SK-N-SH (cell line): ENCODE measurements at regions not wholly inside any gene's neighbourhood (a gene's known extent, or its start where the extent isn't known, plus 50 kb on each side); places are given as distances from the start of the nearest gene placed in this dataset.

Source experiments
- CTCF ChIA-PET: fragments of 300-600, 350-600 bp; formaldehyde crosslinking; extraction: SDS; loops from one replicate; lab custom pipeline; 2021; lab: Yijun Ruan, JAX
- POLR2A ChIA-PET: fragments of 350-600 bp; sonication (Branson Sonifier 250); formaldehyde crosslinking; extraction: SDS; loops from one replicate; lab custom pipeline; 2020; ENCODE audit warnings: antibody characterized with exemption, inconsistent platforms; lab: Yijun Ruan, JAX
- DNase-seq: peaks from one replicate; pipeline ENCODE4 v3.0.0; 2012
- H2AFZ ChIP-seq: fragments of 200-600 bp; sonication (generic); 2 replicates; pipeline ENCODE4 v1.8.1; 2016; ENCODE audit warnings: antibody characterized with exemption, mild to moderate bottlenecking, low read depth
- H3F3A ChIP-seq: fragments of 200-600 bp; sonication (generic); replicated peaks from 2 replicates; pipeline ENCODE3; 2016; ENCODE audit warnings: antibody characterized with exemption, mild to moderate bottlenecking; ENCODE audit not compliant: insufficient read depth
- H3K27ac ChIP-seq, 2 experiments: fragments of 200-500 bp in 1 of 2; fragments of 200-600 bp in 1 of 2; sonication (Bioruptor generic) in 1 of 2; sonication (generic), shearing (Covaris generic) in 1 of 2; 2 replicates each; pipeline versions ENCODE4 v1.5.1 to v1.6.1; 2014 to 2016; ENCODE audit warnings: low read depth in 2 of 2, inconsistent platforms in 1 of 2, low read length in 1 of 2, mild to moderate bottlenecking in 1 of 2, mixed read lengths in 1 of 2
- H3K27me3 ChIP-seq: fragments of 200-600 bp; sonication (generic), shearing (Covaris generic); 2 replicates; pipeline ENCODE4 v1.6.1; 2016; ENCODE audit warnings: mixed run types; ENCODE audit not compliant: insufficient read depth
- H3K36me3 ChIP-seq, 2 experiments: fragments of 200-500 bp in 1 of 2; fragments of 200-600 bp in 1 of 2; sonication (Bioruptor generic) in 1 of 2; sonication (generic) in 1 of 2; replicated peaks in 1 of 2; 2 replicates each; pipeline versions ENCODE3 to v1.5.1; 2014 to 2016; ENCODE audit warnings: low read length in 1 of 2, mild to moderate bottlenecking in 1 of 2; ENCODE audit not compliant: insufficient read depth in 2 of 2, control insufficient read depth in 1 of 2
- H3K4me1 ChIP-seq, 2 experiments: fragments of 200-500 bp in 1 of 2; fragments of 200-600 bp in 1 of 2; sonication (Bioruptor generic) in 1 of 2; sonication (generic), shearing (Covaris generic) in 1 of 2; 2 replicates each; pipeline versions ENCODE4 v1.5.1 to v1.6.1; 2014 to 2016; ENCODE audit warnings: low read depth in 1 of 2, low read length in 1 of 2, mixed run types in 1 of 2; ENCODE audit not compliant: insufficient read depth in 2 of 2, control insufficient read depth in 1 of 2
- H3K4me2 ChIP-seq: fragments of 200-600 bp; sonication (generic), shearing (Covaris generic); 2 replicates; pipeline ENCODE4 v1.6.1; 2017; ENCODE audit warnings: mixed run types
- H3K4me3 ChIP-seq, 2 experiments: fragments of 200-500 bp in 1 of 2; fragments of 200-600 bp in 1 of 2; sonication (Bioruptor generic) in 1 of 2; sonication (generic), shearing (Covaris generic) in 1 of 2; 2 replicates each; pipeline versions ENCODE4 v1.5.1 to v1.8.1; 2014 to 2016; ENCODE audit warnings: low read depth in 2 of 2, inconsistent platforms in 1 of 2, low read length in 1 of 2, mild to moderate bottlenecking in 1 of 2, mixed read lengths in 1 of 2, moderate library complexity in 1 of 2
- H3K79me2 ChIP-seq: fragments of 200-600 bp; sonication (generic); 2 replicates; pipeline ENCODE4 v1.8.1; 2017; ENCODE audit warnings: mild to moderate bottlenecking; ENCODE audit not compliant: insufficient read depth
- H3K9ac ChIP-seq: fragments of 200-600 bp; sonication (generic); 2 replicates; pipeline ENCODE4 v1.6.1; 2017; ENCODE audit warnings: mixed run types
- H3K9me2 ChIP-seq: fragments of 200-600 bp; sonication (generic); 2 replicates; pipeline ENCODE4 v1.6.1; 2017; ENCODE audit warnings: mixed run types
- H3K9me3 ChIP-seq: fragments of 200-600 bp; sonication (generic); 2 replicates; pipeline ENCODE4 v1.6.1; 2017; ENCODE audit warnings: mixed run types, mild to moderate bottlenecking, moderate library complexity
- H4K20me1 ChIP-seq: fragments of 200-600 bp; sonication (generic); 2 replicates; pipeline ENCODE4 v1.6.1; 2017; ENCODE audit warnings: mild to moderate bottlenecking, mixed run types; ENCODE audit not compliant: insufficient read depth
- CTCF ChIP-seq: fragments of 200-600 bp; sonication (generic); IDR thresholded peaks from 2 replicates; pipeline ENCODE4 v1.6.1; 2017; ENCODE audit warnings: antibody characterized with exemption, mild to moderate bottlenecking, moderate library complexity
- EP300 ChIP-seq, 2 experiments: IDR thresholded peaks; 2 replicates each; pipeline versions ENCODE4 v1.4.0 to v1.6.1; 2012; ENCODE audit warnings: borderline replicate concordance in 1 of 2, low read depth in 1 of 2, low read length in 1 of 2
- FOSL2 ChIP-seq: IDR thresholded peaks from 2 replicates; pipeline ENCODE4 v1.4.0; 2012; ENCODE audit warnings: low read depth, mild to moderate bottlenecking, moderate library complexity, borderline replicate concordance
- GABPA ChIP-seq: IDR thresholded peaks from 2 replicates; pipeline ENCODE4 v1.4.0; 2012; ENCODE audit warnings: low read depth, mild to moderate bottlenecking
- JUND ChIP-seq: IDR thresholded peaks from 2 replicates; pipeline ENCODE4 v1.4.0; 2012
- MEF2A ChIP-seq: IDR thresholded peaks from 2 replicates; pipeline ENCODE4 v1.4.0; 2012; ENCODE audit warnings: low read depth, borderline replicate concordance
- NFIC ChIP-seq: IDR thresholded peaks from 2 replicates; pipeline ENCODE4 v1.4.0; 2012; ENCODE audit warnings: borderline replicate concordance
- POLR2AphosphoS5 ChIP-seq: IDR thresholded peaks from 2 replicates; pipeline ENCODE4 v1.6.1; 2012; ENCODE audit warnings: low read depth, low read length
- RAD21 ChIP-seq: IDR thresholded peaks from 2 replicates; pipeline ENCODE4 v1.6.1; 2012; ENCODE audit warnings: mild to moderate bottlenecking, low read length
- RFX5 ChIP-seq: IDR thresholded peaks from 2 replicates; pipeline ENCODE4 v1.6.1; 2012; ENCODE audit warnings: mild to moderate bottlenecking, improper control_type of control experiment, low read length
- RXRA ChIP-seq: IDR thresholded peaks from 2 replicates; pipeline ENCODE4 v1.4.0; 2012; ENCODE audit warnings: low read depth, mild to moderate bottlenecking, borderline replicate concordance
- SMC3 ChIP-seq: IDR thresholded peaks from 2 replicates; pipeline ENCODE4 v1.6.1; 2012; ENCODE audit warnings: low read depth, low read length, improper control_type of control experiment
- WGBS: methylation state at CpG from one replicate; pipeline ENCODE4 v1.1.6; 2017; ENCODE audit warnings: low lambda C conversion rate; 5-methylcytosine and 5-hydroxymethylcytosine counted together
- TF ChIP-seq, protein P1 (sequence below): IDR thresholded peaks from 2 replicates; pipeline ENCODE4 v1.6.1; 2012; ENCODE audit warnings: mild to moderate bottlenecking, low read depth, low read length, moderate library complexity
- TF ChIP-seq, protein P2 (sequence below): IDR thresholded peaks from 2 replicates; pipeline ENCODE4 v1.4.0; 2012; ENCODE audit warnings: low read depth, borderline replicate concordance

GRCh38 chr13:39942552-39943273 is 287.3 kb downstream of the COG6 start:
- ChIA-PET POLR2A (no interaction called here), CTCF (interaction anchor here (0.6 to 3.1 kb wide), 57 partner anchors 8 to 1593 kb away, joined by 3 to 38 read pairs (median 4); no protein-coding TSS in a partner anchor)
- TF ChIP-seq RXRA, result no peak
- TF ChIP-seq CTCF, result peak; percentile 85
- peak; percentile 34; the same call in 1 of the 2 replicates for TF ChIP-seq RFX5
- TF ChIP-seq RAD21, result peak; percentile 81
- peak; percentile 88 for TF ChIP-seq SMC3
- no peak for TF ChIP-seq GABPA
- no peak for TF ChIP-seq NFIC
- TF ChIP-seq, protein P1, sequence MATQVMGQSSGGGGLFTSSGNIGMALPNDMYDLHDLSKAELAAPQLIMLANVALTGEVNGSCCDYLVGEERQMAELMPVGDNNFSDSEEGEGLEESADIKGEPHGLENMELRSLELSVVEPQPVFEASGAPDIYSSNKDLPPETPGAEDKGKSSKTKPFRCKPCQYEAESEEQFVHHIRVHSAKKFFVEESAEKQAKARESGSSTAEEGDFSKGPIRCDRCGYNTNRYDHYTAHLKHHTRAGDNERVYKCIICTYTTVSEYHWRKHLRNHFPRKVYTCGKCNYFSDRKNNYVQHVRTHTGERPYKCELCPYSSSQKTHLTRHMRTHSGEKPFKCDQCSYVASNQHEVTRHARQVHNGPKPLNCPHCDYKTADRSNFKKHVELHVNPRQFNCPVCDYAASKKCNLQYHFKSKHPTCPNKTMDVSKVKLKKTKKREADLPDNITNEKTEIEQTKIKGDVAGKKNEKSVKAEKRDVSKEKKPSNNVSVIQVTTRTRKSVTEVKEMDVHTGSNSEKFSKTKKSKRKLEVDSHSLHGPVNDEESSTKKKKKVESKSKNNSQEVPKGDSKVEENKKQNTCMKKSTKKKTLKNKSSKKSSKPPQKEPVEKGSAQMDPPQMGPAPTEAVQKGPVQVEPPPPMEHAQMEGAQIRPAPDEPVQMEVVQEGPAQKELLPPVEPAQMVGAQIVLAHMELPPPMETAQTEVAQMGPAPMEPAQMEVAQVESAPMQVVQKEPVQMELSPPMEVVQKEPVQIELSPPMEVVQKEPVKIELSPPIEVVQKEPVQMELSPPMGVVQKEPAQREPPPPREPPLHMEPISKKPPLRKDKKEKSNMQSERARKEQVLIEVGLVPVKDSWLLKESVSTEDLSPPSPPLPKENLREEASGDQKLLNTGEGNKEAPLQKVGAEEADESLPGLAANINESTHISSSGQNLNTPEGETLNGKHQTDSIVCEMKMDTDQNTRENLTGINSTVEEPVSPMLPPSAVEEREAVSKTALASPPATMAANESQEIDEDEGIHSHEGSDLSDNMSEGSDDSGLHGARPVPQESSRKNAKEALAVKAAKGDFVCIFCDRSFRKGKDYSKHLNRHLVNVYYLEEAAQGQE, result no peak
- TF ChIP-seq MEF2A, result no peak
- Histone ChIP-seq H3K36me3 (no peaks in the 10 kb centered on the region), H3K4me2 (no peak overlapping the region), H3K9me3 (no peaks in the 10 kb centered on the region), H3K27ac (no peak overlapping the region), H3K27me3 (no peaks in the 10 kb centered on the region), H3K4me1 (no peaks in the 10 kb centered on the region; a peak in 1 of 4 replicates), H4K20me1 (no peaks in the 10 kb centered on the region), H2AFZ (no peak overlapping the region), H3K4me3 (peak overlapping the region in 1 of 2 experiments; percentile 33; a peak in 1 of 4 replicates), H3F3A (no peaks in the 10 kb centered on the region), H3K79me2 (no peaks in the 10 kb centered on the region), H3K9ac (no peak overlapping the region), H3K9me2 (no peaks in the 10 kb centered on the region)
- 64% methylated on average over 11 of the region's 12 CpGs for WGBS
- peak; percentile 63 for DNase-seq

- H3K9me2 ChIP-seq, result no peaks in the 10 kb centered on the region
- no peak for DNase-seq
- no peaks in the 10 kb centered on the region for H4K20me1 ChIP-seq
- no peak overlapping the region for H3K27ac ChIP-seq
- H3K79me2 ChIP-seq, result no peaks in the 10 kb centered on the region
- H3F3A ChIP-seq, result no peaks in the 10 kb centered on the region
- POLR2A ChIA-PET, result no interaction called here
- H3K4me1 ChIP-seq, result no peaks in the 10 kb centered on the region; a peak in 1 of 4 replicates
- 56% methylated on average over 6 of the region's 6 CpGs for WGBS
- CTCF ChIA-PET, result interaction anchor here (1.1 to 3.1 kb wide), 11 partner anchors 10 to 177 kb away, joined by 3 to 38 read pairs (median 10); no protein-coding TSS in a partner anchor
- no peak overlapping the region for H2AFZ ChIP-seq
- no peaks in the 10 kb centered on the region for H3K36me3 ChIP-seq
- no peak overlapping the region for H3K4me2 ChIP-seq
- H3K9me3 ChIP-seq, result no peaks in the 10 kb centered on the region
- no peak overlapping the region for H3K4me3 ChIP-seq
- H3K9ac ChIP-seq, result no peak overlapping the region
- TF ChIP-seq FOSL2 (no peak), JUND (no peak), POLR2AphosphoS5 (no peak), EP300 (IDR thresholded peaks at IDR 0.05; ENCODE audit: borderline replicate concordance in 1 of 2, low read depth in 1 of 2, low read length in 1 of 2) (no peak)
- TF ChIP-seq, protein P2, sequence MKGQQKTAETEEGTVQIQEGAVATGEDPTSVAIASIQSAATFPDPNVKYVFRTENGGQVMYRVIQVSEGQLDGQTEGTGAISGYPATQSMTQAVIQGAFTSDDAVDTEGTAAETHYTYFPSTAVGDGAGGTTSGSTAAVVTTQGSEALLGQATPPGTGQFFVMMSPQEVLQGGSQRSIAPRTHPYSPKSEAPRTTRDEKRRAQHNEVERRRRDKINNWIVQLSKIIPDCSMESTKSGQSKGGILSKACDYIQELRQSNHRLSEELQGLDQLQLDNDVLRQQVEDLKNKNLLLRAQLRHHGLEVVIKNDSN, result no peak
- TF ChIP-seq, all 33 proteins: peak for 0
- no peaks in the 10 kb centered on the region for H3K27me3 ChIP-seq
Observed at GRCh38 chr13:39943711-39944110, 288.2 kb downstream of the COG6 start.
